Uterus (tissue), 3 donors: ENCODE measurements at regions not wholly inside any gene's neighbourhood (a gene's known extent, or its start where the extent isn't known, plus 50 kb on each side); places are given as distances from the start of the nearest gene placed in this dataset.

ENCODE experiments used
- DNase-seq, 2 donors: peaks; one replicate each; pipeline ENCODE4 v3.0.0-alpha.2; 2019 to 2020
- H3K27ac ChIP-seq, 2 donors: fragments of 200-600 bp; sonication (generic); 1 replicate in 1 of 2; 2 replicates in 1 of 2; pipeline ENCODE4 v1.5.1; 2016 to 2018
- H3K27me3 ChIP-seq, 2 donors: fragments of 200-600 bp; sonication (generic); one replicate each; pipeline ENCODE4 v1.5.1; 2018 to 2019; ENCODE audit warnings: control low read depth in 1 of 2
- H3K36me3 ChIP-seq, 2 donors: fragments of 200-600 bp; sonication (generic); one replicate each; pipeline ENCODE4 v1.5.1; 2019; ENCODE audit warnings: control low read depth in 1 of 2
- H3K4me1 ChIP-seq, 2 donors: fragments of 200-600 bp; sonication (generic); one replicate each; pipeline ENCODE4 v1.5.1; 2018 to 2019; ENCODE audit warnings: control low read depth in 1 of 2
- H3K4me3 ChIP-seq, 2 donors: fragments of 200-600 bp; sonication (generic); 1 replicate in 1 of 2; 2 replicates in 1 of 2; pipeline ENCODE4 v1.5.1; 2018 to 2019; ENCODE audit warnings: mild to moderate bottlenecking in 1 of 2
- H3K9me3 ChIP-seq, 2 donors: fragments of 200-600 bp; sonication (generic); one replicate each; pipeline ENCODE4 v1.5.1; 2019; ENCODE audit warnings: control low read depth in 1 of 2
- CTCF ChIP-seq, 4 experiments: fragments of 200-600 bp in 2 of 4; fragments of 450-650 bp in 2 of 4; sonication (generic) in 2 of 4; IDR thresholded peaks; one replicate each; pipeline ENCODE4 v1.5.1; 2016 to 2019; ENCODE audit warnings: antibody characterized with exemption in 4 of 4, mild to moderate bottlenecking in 2 of 4, moderate library complexity in 1 of 4
- POLR2A ChIP-seq, 2 donors: fragments of 450-650 bp; IDR thresholded peaks; one replicate each; pipeline ENCODE4 v1.6.1; 2016; ENCODE audit warnings: antibody characterized with exemption in 2 of 2, mild to moderate bottlenecking in 1 of 2, moderate library complexity in 1 of 2
- intact Hi-C: fragments of 100-400 bp; cut with DNase I; formaldehyde crosslinking; loops from one replicate; pipeline ENCODE4 v1.15.1; 2023; ENCODE audit warnings: low total_unique reads
- donor health status: DM: yes; HTN: yes; CAD: no.

DNA sequence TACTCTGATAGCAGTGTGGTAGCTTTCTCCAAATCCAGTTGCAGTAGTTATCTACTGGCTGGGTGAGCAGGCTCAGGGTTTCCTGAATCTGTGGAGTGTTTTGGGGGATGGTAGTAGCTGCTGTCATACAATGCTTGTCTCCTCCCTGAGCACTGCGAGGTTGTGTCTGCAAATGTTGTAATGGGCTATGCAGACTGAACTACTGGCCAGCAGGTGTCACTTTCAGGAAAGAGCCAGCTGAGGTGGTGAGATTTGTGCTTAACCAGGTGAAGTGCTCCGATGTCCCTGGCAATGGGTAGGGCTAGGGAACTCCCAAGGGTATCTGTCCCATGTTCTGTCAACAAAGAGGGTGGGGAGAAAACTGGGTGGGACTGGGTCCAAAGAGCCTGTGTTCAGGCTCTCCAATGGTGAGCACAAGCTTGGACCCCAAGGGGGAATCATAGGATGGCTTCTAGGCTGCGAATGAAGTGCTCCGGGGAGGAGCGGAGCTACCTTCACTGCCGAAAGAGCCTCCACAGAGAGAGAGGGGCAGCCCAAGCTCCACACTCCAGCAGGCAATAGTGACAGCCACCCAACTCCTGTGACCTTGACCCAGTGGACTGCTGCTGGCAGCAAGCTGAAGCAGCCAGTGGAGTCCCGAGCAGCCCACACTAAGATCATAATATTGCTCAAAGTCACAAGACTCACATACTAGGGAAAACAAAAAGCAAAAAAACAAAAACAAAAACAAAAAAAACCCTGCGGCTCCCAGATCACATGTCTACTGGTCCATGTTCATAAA, 1324.0 kb upstream of the USP15 start:
- Histone ChIP-seq H3K27ac (no peak overlapping the region), H3K4me1 (no peaks in the 10 kb centered on the region), H3K27me3 (no peaks in the 10 kb centered on the region), H3K36me3 (no peaks in the 10 kb centered on the region), H3K4me3 (no peak overlapping the region), H3K9me3 (peaks cover 0 to 5% of the 10 kb centered on the region in 2 donors)
- DNase-seq: no peak
- intact Hi-C loops: no loop called here
- no peak for TF ChIP-seq CTCF (IDR thresholded peaks at IDR 0.05)
- TF ChIP-seq POLR2A (IDR thresholded peaks at IDR 0.05): no peak

GRCh38 chr12:60947533-60947932, 1312.7 kb upstream of the USP15 start:
- no peak for TF ChIP-seq CTCF (IDR thresholded peaks at IDR 0.05)
- TF ChIP-seq POLR2A (IDR thresholded peaks at IDR 0.05): no peak
- Histone ChIP-seq H3K36me3 (no peaks in the 10 kb centered on the region), H3K4me3 (no peak overlapping the region), H3K9me3 (no peaks in the 10 kb centered on the region), H3K4me1 (no peaks in the 10 kb centered on the region), H3K27ac (no peak overlapping the region), H3K27me3 (no peaks in the 10 kb centered on the region)
- no peak for DNase-seq
- intact Hi-C loops: no loop called here

DNA sequence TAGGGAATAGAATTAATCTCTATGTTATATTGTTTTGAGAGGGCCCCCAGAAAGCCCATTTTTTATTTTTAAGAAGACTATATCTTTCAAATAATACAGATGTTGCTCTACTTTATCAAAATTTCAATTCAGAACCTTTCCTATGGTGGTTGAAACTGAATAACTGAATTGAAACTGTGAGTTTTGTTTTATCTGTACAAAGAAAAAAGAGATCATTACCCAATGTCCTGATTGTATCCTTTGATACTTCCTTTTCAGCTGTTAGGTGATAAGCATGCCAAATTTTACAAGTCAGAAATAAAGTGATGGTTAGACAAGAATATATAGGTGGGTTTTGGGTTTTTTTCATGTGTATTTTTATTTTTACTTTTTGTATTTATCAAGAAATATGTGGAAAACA, 1293.1 kb upstream of the USP15 start:
- H3K36me3 ChIP-seq: no peaks in the 10 kb centered on the region
- no peaks in the 10 kb centered on the region for H3K9me3 ChIP-seq
- intact Hi-C loops: no loop called here
- no peak for DNase-seq
- H3K27me3 ChIP-seq: no peaks in the 10 kb centered on the region
- H3K4me1 ChIP-seq: no peaks in the 10 kb centered on the region
- TF ChIP-seq CTCF (IDR thresholded peaks at IDR 0.05) (no peak), POLR2A (IDR thresholded peaks at IDR 0.05) (no peak)
- H3K27ac ChIP-seq: no peak overlapping the region
- H3K4me3 ChIP-seq: no peak overlapping the region

- TF ChIP-seq POLR2A (IDR thresholded peaks at IDR 0.05): no peak
- TF ChIP-seq CTCF (IDR thresholded peaks at IDR 0.05): no peak
- Histone ChIP-seq H3K27ac (no peak overlapping the region), H3K4me1 (no peaks in the 10 kb centered on the region), H3K27me3 (no peaks in the 10 kb centered on the region), H3K4me3 (no peak overlapping the region), H3K36me3 (no peaks in the 10 kb centered on the region), H3K9me3 (no peaks in the 10 kb centered on the region)
- intact Hi-C loops: no loop called here
- no peak for DNase-seq
These were observed 1282.2 kb upstream of the USP15 start for GRCh38 chr12:60977966-60978365.

GRCh38 chr12:60980558-60980957, 1279.6 kb upstream of the USP15 start:
- no peak for DNase-seq
- no peak for TF ChIP-seq CTCF (IDR thresholded peaks at IDR 0.05)
- no peak for TF ChIP-seq POLR2A (IDR thresholded peaks at IDR 0.05)
- Histone ChIP-seq H3K27me3 (no peaks in the 10 kb centered on the region), H3K4me3 (no peak overlapping the region), H3K27ac (no peak overlapping the region), H3K36me3 (no peaks in the 10 kb centered on the region), H3K9me3 (no peaks in the 10 kb centered on the region), H3K4me1 (no peaks in the 10 kb centered on the region)
- intact Hi-C loops: no loop called here
